ENCODE measurements at regions not wholly inside any gene's neighbourhood (a gene's known extent, or its start where the extent isn't known, plus 50 kb on each side); places are given as distances from the start of the nearest gene placed in this dataset.

DNA sequence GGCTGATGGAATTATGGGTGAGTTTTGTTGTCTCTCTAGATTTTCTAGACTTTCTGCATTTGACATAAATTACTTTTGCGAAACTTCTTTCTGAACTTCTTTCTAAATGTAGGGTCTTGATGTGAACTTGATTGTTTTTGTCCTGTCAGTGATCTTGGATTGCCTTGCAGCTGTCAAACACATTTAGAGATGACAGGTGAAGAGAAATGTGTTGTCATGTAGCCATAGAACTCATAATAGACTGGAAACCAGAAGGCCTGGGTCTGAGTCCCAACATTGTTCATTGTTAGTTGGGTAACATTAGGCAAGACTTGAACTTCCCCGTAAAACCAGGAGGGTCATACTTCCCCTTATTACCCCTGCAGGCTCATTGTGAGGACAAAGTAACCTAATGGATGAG, 109.0 kb downstream of the LRIG3 start:
- no peak for TF ChIP-seq EZH2 (IDR thresholded peaks at IDR 0.05; ENCODE audit: borderline replicate concordance, low read depth, low read length, severe bottlenecking)
- TF ChIP-seq, protein P1, sequence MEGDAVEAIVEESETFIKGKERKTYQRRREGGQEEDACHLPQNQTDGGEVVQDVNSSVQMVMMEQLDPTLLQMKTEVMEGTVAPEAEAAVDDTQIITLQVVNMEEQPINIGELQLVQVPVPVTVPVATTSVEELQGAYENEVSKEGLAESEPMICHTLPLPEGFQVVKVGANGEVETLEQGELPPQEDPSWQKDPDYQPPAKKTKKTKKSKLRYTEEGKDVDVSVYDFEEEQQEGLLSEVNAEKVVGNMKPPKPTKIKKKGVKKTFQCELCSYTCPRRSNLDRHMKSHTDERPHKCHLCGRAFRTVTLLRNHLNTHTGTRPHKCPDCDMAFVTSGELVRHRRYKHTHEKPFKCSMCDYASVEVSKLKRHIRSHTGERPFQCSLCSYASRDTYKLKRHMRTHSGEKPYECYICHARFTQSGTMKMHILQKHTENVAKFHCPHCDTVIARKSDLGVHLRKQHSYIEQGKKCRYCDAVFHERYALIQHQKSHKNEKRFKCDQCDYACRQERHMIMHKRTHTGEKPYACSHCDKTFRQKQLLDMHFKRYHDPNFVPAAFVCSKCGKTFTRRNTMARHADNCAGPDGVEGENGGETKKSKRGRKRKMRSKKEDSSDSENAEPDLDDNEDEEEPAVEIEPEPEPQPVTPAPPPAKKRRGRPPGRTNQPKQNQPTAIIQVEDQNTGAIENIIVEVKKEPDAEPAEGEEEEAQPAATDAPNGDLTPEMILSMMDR (IDR thresholded peaks at IDR 0.05; ENCODE audit: borderline replicate concordance, extremely low read depth, low read length, poor library complexity, severe bottlenecking) = no peak
